ENCODE measurements at regions not wholly inside any gene's neighbourhood (a gene's known extent, or its start where the extent isn't known, plus 50 kb on each side); places are given as distances from the start of the nearest gene placed in this dataset.
A peak's percentile ranks its signal among the peaks of the same experiment; 100 is the strongest.

DNA sequence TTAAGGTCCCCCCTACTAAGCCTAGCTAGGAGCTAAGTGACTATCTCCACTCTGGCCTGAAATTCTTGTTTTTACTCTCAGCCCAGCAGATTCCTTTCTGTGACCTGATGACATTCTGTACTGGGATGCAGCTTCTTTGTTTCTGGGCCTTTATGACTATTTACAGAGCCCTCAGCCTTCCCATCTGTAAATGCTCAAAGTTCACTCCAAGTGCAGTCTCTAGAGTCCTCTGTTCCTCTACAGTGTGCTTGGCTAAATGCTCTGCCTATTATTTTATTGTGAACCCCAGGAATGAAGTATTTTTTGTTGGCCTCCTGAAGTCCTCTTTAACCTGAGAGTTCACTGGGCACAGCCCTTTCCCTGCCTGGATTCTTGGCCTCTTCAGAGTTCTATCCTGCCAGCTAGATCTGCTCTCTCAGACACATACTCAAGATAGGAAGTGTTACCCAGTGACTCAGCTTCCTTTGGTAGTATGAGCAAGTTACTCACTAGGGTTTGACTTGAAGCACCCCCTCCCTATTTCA, 278.1 kb upstream of the P2RY1 start:
- ChIA-PET CTCF (interaction anchor here (1.2 kb wide), 1 partner anchor 18 kb away, joined by 5 read pairs; no protein-coding TSS in a partner anchor), POLR2A (no interaction called here)
- H3K4me1 Mint-ChIP-seq (ENCODE audit: low read depth) = peaks cover 14% of the 10 kb centered on the region
- H3K36me3 Mint-ChIP-seq (ENCODE audit: low read depth) = no peaks in the 10 kb centered on the region
- ATAC-seq (peak; percentile 96), DNase-seq (peak; percentile 5)
- H3K9me3 Mint-ChIP-seq = no peaks in the 10 kb centered on the region
- no peak overlapping the region for H3K4me3 Mint-ChIP-seq
- peak overlapping the region; percentile 12 for H3K27ac Mint-ChIP-seq
- TF ChIP-seq, protein P1, sequence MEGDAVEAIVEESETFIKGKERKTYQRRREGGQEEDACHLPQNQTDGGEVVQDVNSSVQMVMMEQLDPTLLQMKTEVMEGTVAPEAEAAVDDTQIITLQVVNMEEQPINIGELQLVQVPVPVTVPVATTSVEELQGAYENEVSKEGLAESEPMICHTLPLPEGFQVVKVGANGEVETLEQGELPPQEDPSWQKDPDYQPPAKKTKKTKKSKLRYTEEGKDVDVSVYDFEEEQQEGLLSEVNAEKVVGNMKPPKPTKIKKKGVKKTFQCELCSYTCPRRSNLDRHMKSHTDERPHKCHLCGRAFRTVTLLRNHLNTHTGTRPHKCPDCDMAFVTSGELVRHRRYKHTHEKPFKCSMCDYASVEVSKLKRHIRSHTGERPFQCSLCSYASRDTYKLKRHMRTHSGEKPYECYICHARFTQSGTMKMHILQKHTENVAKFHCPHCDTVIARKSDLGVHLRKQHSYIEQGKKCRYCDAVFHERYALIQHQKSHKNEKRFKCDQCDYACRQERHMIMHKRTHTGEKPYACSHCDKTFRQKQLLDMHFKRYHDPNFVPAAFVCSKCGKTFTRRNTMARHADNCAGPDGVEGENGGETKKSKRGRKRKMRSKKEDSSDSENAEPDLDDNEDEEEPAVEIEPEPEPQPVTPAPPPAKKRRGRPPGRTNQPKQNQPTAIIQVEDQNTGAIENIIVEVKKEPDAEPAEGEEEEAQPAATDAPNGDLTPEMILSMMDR (IDR thresholded peaks at IDR 0.05) = no peak
- H3K27me3 Mint-ChIP-seq = peaks cover 2% of the 10 kb centered on the region
- intact Hi-C loops (cut with micrococcal nuclease) = no loop called here

DNA sequence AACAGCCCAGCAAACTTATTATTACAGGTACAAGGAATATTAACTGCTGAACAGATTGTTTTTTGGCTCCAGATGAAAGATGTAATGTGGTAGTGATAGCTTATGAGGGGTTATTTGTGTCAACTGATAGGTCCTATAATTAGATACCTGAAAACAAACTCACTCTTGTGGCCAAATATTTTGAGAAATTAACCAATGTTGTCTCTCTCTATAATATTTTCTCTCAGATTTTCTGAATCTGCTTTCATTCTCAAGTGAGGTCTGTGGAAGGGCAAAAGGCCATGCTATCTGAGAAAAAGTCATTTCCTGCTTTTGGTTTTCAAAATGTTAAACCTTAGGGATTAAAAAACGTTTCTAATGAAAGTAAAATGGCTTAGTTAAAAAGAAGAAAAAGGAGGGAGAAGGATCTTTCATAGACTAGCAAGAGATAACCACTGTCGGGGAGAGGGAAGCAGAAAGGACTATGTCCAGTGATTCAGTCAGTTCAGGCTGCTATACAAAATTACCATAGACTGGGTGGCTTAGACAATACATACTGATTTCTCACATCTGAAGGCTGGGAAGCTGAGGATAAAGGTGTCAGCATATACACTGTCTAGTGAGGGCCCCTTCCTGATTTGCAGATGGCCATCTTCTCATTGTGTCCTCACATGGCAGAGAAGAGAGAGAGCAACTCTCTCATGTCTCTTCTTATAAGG, 277.5 kb upstream of the P2RY1 start:
- H3K27me3 Mint-ChIP-seq = peaks cover 2% of the 10 kb centered on the region
- CTCF ChIA-PET = interaction anchor here (1.2 kb wide), 1 partner anchor 17 kb away, joined by 5 read pairs; no protein-coding TSS in a partner anchor
- no peaks in the 10 kb centered on the region for H3K36me3 Mint-ChIP-seq (ENCODE audit: low read depth)
- peaks cover 14% of the 10 kb centered on the region for H3K4me1 Mint-ChIP-seq (ENCODE audit: low read depth)
- ATAC-seq (no peak), DNase-seq (no peak)
- no peaks in the 10 kb centered on the region for H3K9me3 Mint-ChIP-seq
- no peak overlapping the region for H3K4me3 Mint-ChIP-seq
- TF ChIP-seq, protein P1 (IDR thresholded peaks at IDR 0.05) = no peak
- POLR2A ChIA-PET = no interaction called here
- H3K27ac Mint-ChIP-seq = peak overlapping the region; percentile 44
- intact Hi-C loops (cut with micrococcal nuclease) = no loop called here

DNA sequence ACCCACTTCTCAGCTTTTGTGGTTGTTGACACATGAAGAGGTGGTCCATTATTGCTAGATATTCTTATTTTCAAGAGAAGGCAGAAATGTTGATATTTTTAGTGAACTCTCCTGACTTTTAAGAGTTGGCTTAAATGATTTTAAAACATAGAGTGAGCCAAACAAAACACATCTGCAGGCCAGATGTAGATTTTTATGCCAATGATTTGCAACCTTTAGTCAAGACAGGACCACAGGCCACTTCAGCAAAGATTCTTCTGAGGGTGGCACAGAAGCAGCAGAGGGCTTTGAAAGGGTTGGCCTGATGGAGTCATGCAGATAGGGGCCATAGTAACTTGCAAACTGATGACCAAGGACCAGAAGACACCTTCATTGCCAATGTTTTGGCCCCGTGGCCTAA, 276.5 kb upstream of the P2RY1 start:
- intact Hi-C loops (cut with micrococcal nuclease) = no loop called here
- Mint-ChIP-seq H3K27ac (no peak overlapping the region), H3K36me3 (ENCODE audit: low read depth) (no peaks in the 10 kb centered on the region), H3K4me1 (ENCODE audit: low read depth) (peaks cover 14% of the 10 kb centered on the region), H3K4me3 (no peak overlapping the region), H3K9me3 (no peaks in the 10 kb centered on the region), H3K27me3 (peaks cover 2% of the 10 kb centered on the region)
- POLR2A ChIA-PET = no interaction called here
- no peak for DNase-seq
- CTCF ChIA-PET = no interaction called here
- ATAC-seq = no peak
- TF ChIP-seq, protein P1 (IDR thresholded peaks at IDR 0.05) = no peak

DNA sequence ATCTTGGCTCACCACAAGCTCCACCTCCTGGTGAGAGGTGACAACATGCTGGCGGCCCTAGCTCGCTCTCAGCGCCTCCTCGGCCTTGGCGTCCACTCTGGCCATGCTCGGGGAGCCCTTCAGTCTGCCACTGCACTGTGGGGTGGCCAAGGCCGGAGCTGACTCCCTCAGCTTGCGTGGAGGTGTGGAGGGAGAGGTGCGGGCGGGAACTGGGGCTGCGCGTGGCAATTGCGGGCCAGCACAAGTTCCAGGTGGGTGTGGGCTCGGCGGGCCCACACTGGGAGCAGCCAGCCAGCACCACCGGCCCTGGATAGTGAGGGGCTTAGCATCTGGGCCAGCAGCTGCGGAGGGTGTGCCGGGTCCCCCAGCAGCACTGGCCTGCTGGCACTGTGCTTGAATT, 275.7 kb upstream of the P2RY1 start:
- H3K27me3 Mint-ChIP-seq = peaks cover 2% of the 10 kb centered on the region
- no peak for DNase-seq
- no peak overlapping the region for H3K27ac Mint-ChIP-seq
- TF ChIP-seq, protein P1 (IDR thresholded peaks at IDR 0.05) = no peak
- ATAC-seq = no peak
- intact Hi-C loops (cut with micrococcal nuclease) = no loop called here
- ChIA-PET CTCF (no interaction called here), POLR2A (no interaction called here)
- H3K4me3 Mint-ChIP-seq = no peak overlapping the region
- H3K36me3 Mint-ChIP-seq (ENCODE audit: low read depth) = no peaks in the 10 kb centered on the region
- peaks cover 14% of the 10 kb centered on the region for H3K4me1 Mint-ChIP-seq (ENCODE audit: low read depth)
- H3K9me3 Mint-ChIP-seq = no peaks in the 10 kb centered on the region

DNA sequence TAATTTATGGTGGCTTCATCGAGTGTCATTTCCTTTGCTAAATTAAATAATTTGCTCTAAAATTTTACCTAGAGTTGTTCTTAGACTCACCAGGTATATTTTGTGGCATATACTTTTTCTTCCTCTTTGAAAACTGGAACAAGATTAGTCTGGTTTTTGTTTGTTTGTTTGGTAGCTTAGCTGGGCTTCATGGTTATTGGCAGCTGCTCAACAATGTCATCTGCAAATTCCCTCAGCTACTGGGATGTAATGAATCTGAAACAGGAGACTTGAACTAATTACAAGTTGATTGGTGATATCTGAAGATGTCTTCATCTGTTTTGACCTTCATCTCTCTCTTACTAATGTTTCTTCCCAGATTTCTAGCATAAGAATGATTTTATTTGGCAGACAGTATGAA, 270.5 kb upstream of the P2RY1 start:
- Mint-ChIP-seq H3K27me3 (peaks cover 3% of the 10 kb centered on the region), H3K27ac (no peak overlapping the region), H3K4me3 (no peak overlapping the region), H3K36me3 (ENCODE audit: low read depth) (no peaks in the 10 kb centered on the region), H3K9me3 (no peaks in the 10 kb centered on the region), H3K4me1 (ENCODE audit: low read depth) (no peaks in the 10 kb centered on the region)
- DNase-seq = no peak
- TF ChIP-seq, protein P1 (IDR thresholded peaks at IDR 0.05) = no peak
- intact Hi-C loops (cut with micrococcal nuclease) = no loop called here
- no peak for ATAC-seq
- POLR2A ChIA-PET = no interaction called here
- CTCF ChIA-PET = interaction anchor here (0.7 to 1.4 kb wide), 2 partner anchors 10 to 246 kb away, joined by 3 to 4 read pairs; no protein-coding TSS in a partner anchor
